ENCODE measurements at regions not wholly inside any gene's neighbourhood (a gene's known extent, or its start where the extent isn't known, plus 50 kb on each side); places are given as distances from the start of the nearest gene placed in this dataset.

DNA sequence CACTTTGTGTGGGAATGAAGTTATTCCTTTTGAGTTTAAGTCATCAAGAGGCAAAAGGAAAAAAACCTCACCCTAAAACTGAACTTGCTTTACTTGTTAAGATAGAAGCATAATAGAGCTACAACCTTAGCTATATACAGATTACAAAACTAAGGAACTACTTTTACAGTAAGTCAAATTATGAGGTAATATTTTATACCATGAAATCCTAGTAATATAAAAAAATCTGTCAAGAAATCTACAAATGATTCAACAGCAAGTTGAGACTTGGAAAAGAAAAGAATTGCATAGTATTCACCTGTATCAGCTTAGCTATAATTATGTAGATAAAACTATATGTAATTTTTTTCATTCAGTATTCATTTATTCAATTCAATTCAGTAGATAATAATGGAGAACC is 335.3 kb downstream of the KLF5 start:
- no peak overlapping the region for H3K4me3 ChIP-seq (ENCODE audit: low read depth, low read length)
- no peak for DNase-seq (ENCODE audit: low read depth)

GRCh38 chr13:73390100-73390499 is 331.3 kb downstream of the KLF5 start:
- H3K4me3 ChIP-seq (ENCODE audit: low read depth, low read length) = no peak overlapping the region
- TF ChIP-seq, protein P1, sequence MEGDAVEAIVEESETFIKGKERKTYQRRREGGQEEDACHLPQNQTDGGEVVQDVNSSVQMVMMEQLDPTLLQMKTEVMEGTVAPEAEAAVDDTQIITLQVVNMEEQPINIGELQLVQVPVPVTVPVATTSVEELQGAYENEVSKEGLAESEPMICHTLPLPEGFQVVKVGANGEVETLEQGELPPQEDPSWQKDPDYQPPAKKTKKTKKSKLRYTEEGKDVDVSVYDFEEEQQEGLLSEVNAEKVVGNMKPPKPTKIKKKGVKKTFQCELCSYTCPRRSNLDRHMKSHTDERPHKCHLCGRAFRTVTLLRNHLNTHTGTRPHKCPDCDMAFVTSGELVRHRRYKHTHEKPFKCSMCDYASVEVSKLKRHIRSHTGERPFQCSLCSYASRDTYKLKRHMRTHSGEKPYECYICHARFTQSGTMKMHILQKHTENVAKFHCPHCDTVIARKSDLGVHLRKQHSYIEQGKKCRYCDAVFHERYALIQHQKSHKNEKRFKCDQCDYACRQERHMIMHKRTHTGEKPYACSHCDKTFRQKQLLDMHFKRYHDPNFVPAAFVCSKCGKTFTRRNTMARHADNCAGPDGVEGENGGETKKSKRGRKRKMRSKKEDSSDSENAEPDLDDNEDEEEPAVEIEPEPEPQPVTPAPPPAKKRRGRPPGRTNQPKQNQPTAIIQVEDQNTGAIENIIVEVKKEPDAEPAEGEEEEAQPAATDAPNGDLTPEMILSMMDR (IDR thresholded peaks at IDR 0.05; ENCODE audit: insufficient read depth, low read depth, low read length, missing control alignments) = no peak
- no peak for DNase-seq (ENCODE audit: low read depth)

More for the DNA sequence above, 335.3 kb downstream of the KLF5 start:
- TF ChIP-seq, protein P1 (IDR thresholded peaks at IDR 0.05; ENCODE audit: insufficient read depth, low read depth, low read length, missing control alignments) = no peak

- no peak overlapping the region for H3K4me3 ChIP-seq (ENCODE audit: low read depth, low read length)
- DNase-seq (ENCODE audit: low read depth) = no peak
- TF ChIP-seq, protein P1 (IDR thresholded peaks at IDR 0.05; ENCODE audit: insufficient read depth, low read depth, low read length, missing control alignments) = no peak
These were observed 329.8 kb downstream of the KLF5 start for GRCh38 chr13:73388586-73388985.

GRCh38 chr13:73387318-73387717 is 328.5 kb downstream of the KLF5 start:
- TF ChIP-seq, protein P1 (IDR thresholded peaks at IDR 0.05; ENCODE audit: insufficient read depth, low read depth, low read length, missing control alignments) = no peak
- no peak for DNase-seq (ENCODE audit: low read depth)
- H3K4me3 ChIP-seq (ENCODE audit: low read depth, low read length) = no peak overlapping the region

GRCh38 chr13:73385848-73386247 is 327.0 kb downstream of the KLF5 start:
- DNase-seq (ENCODE audit: low read depth) = no peak
- TF ChIP-seq, protein P1 (IDR thresholded peaks at IDR 0.05; ENCODE audit: insufficient read depth, low read depth, low read length, missing control alignments) = no peak
- H3K4me3 ChIP-seq (ENCODE audit: low read depth, low read length) = no peak overlapping the region

GRCh38 chr13:73372666-73373627 is 314.1 kb downstream of the KLF5 start:
- TF ChIP-seq, protein P1 (IDR thresholded peaks at IDR 0.05; ENCODE audit: insufficient read depth, low read depth, low read length, missing control alignments) = no peak
- DNase-seq (ENCODE audit: low read depth) = no peak
- H3K4me3 ChIP-seq (ENCODE audit: low read depth, low read length) = no peak overlapping the region

Data from GM12865 (cell line).